BE2C (cell line): ENCODE measurements at regions not wholly inside any gene's neighbourhood (a gene's known extent, or its start where the extent isn't known, plus 50 kb on each side); places are given as distances from the start of the nearest gene placed in this dataset.

Source experiments
- DNase-seq: peaks from one replicate; pipeline ENCODE4 v3.0.0-alpha.2; 2020
- H3K27me3 ChIP-seq: fragments of 250-450 bp; sonication (Bioruptor Pico); 2 replicates; pipeline ENCODE4 v1.5.1; 2020; ENCODE audit warnings: mild to moderate bottlenecking
- H3K36me3 ChIP-seq: fragments of 250-450 bp; sonication (Bioruptor Pico); 2 replicates; pipeline ENCODE4 v1.5.1; 2020; ENCODE audit warnings: mild to moderate bottlenecking
- H3K4me1 ChIP-seq: fragments of 250-450 bp; sonication (Bioruptor Pico); 2 replicates; pipeline ENCODE4 v1.5.1; 2020
- H3K4me3 ChIP-seq: 2 replicates; pipeline ENCODE4 v1.5.1; 2011; ENCODE audit warnings: low read depth, low read length
- H3K9me3 ChIP-seq: fragments of 250-450 bp; sonication (Bioruptor Pico); 2 replicates; pipeline ENCODE4 v1.5.1; 2020
- CTCF ChIP-seq: IDR thresholded peaks from 2 replicates; pipeline ENCODE4 v1.5.1; 2012; ENCODE audit warnings: mild to moderate bottlenecking, low read depth, low read length

GRCh38 chr2:122491011-122491410, 735.6 kb downstream of the TSN start:
- Histone ChIP-seq H3K9me3 (no peaks in the 10 kb centered on the region), H3K4me3 (no peak overlapping the region), H3K27me3 (no peaks in the 10 kb centered on the region), H3K36me3 (no peaks in the 10 kb centered on the region), H3K4me1 (no peaks in the 10 kb centered on the region)
- DNase-seq = no peak
- no peak for TF ChIP-seq CTCF

- H3K9me3 ChIP-seq = no peaks in the 10 kb centered on the region
- no peaks in the 10 kb centered on the region for H3K27me3 ChIP-seq
- no peaks in the 10 kb centered on the region for H3K36me3 ChIP-seq
- H3K4me3 ChIP-seq = no peak overlapping the region
- H3K4me1 ChIP-seq = no peaks in the 10 kb centered on the region
- DNase-seq = no peak
- TF ChIP-seq CTCF = no peak
Measured at GRCh38 chr2:122500316-122501105, 745.1 kb downstream of the TSN start.

GRCh38 chr2:122506620-122507019, 751.2 kb downstream of the TSN start:
- TF ChIP-seq CTCF = no peak
- no peaks in the 10 kb centered on the region for H3K9me3 ChIP-seq
- no peaks in the 10 kb centered on the region for H3K36me3 ChIP-seq
- H3K4me1 ChIP-seq = no peaks in the 10 kb centered on the region
- H3K27me3 ChIP-seq = no peaks in the 10 kb centered on the region
- no peak for DNase-seq
- no peak overlapping the region for H3K4me3 ChIP-seq

- no peak for TF ChIP-seq CTCF
- no peaks in the 10 kb centered on the region for H3K36me3 ChIP-seq
- H3K4me1 ChIP-seq = no peaks in the 10 kb centered on the region
- H3K27me3 ChIP-seq = no peaks in the 10 kb centered on the region
- no peaks in the 10 kb centered on the region for H3K9me3 ChIP-seq
- no peak overlapping the region for H3K4me3 ChIP-seq
- DNase-seq = no peak
Measured at GRCh38 chr2:122507261-122507660, 751.8 kb downstream of the TSN start.

GRCh38 chr2:122512091-122512490, 756.6 kb downstream of the TSN start:
- Histone ChIP-seq H3K4me3 (no peak overlapping the region), H3K9me3 (no peaks in the 10 kb centered on the region), H3K36me3 (no peaks in the 10 kb centered on the region), H3K27me3 (no peaks in the 10 kb centered on the region), H3K4me1 (no peaks in the 10 kb centered on the region)
- TF ChIP-seq CTCF = no peak
- no peak for DNase-seq

- no peak overlapping the region for H3K4me3 ChIP-seq
- H3K9me3 ChIP-seq = no peaks in the 10 kb centered on the region
- TF ChIP-seq CTCF = no peak
- no peak for DNase-seq
- H3K36me3 ChIP-seq = no peaks in the 10 kb centered on the region
- H3K4me1 ChIP-seq = no peaks in the 10 kb centered on the region
- no peaks in the 10 kb centered on the region for H3K27me3 ChIP-seq
Measured at GRCh38 chr2:122514451-122514996, 759.1 kb downstream of the TSN start.
